ENCODE measurements at regions not wholly inside any gene's neighbourhood (a gene's known extent, or its start where the extent isn't known, plus 50 kb on each side); places are given as distances from the start of the nearest gene placed in this dataset.

DNA sequence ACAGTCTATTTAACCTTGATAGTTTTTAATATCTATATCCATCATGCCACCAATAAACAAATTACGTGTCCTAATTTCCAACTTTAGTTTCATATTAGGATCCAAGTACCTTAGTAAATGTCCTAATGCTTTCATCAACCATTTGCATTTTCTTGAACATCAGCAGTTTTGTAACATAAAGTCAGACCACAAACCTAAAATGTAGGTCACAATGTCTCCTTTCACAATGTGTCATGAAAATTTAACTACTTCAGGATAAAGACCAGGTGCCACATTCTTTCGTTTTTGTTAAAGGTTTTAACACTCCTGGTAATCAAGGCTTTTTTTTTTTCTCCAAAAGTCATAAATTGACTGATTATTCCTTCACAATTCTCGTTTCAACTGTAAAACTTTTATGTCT lies 310.7 kb upstream of the PMFBP1 start:
- no peak for TF ChIP-seq CTCF (IDR thresholded peaks at IDR 0.05; ENCODE audit: low read depth, low read length)
- no peak for TF ChIP-seq POLR2A (IDR thresholded peaks at IDR 0.05; ENCODE audit: extremely low read depth, insufficient read length)
- TF ChIP-seq MAX (IDR thresholded peaks at IDR 0.05; ENCODE audit: low read depth, low read length) = no peak
- no peak for TF ChIP-seq MYC (IDR thresholded peaks at IDR 0.05; ENCODE audit: low read depth, low read length)
- no peak for DNase-seq (ENCODE audit: low read depth)
- no peak overlapping the region for H3K4me3 ChIP-seq (ENCODE audit: low read depth, low read length)

GRCh38 chr16:72481419-72481818 lies 309.5 kb upstream of the PMFBP1 start:
- no peak for DNase-seq (ENCODE audit: low read depth)
- H3K4me3 ChIP-seq (ENCODE audit: low read depth, low read length) = no peak overlapping the region
- no peak for TF ChIP-seq POLR2A (IDR thresholded peaks at IDR 0.05; ENCODE audit: extremely low read depth, insufficient read length)

DNA sequence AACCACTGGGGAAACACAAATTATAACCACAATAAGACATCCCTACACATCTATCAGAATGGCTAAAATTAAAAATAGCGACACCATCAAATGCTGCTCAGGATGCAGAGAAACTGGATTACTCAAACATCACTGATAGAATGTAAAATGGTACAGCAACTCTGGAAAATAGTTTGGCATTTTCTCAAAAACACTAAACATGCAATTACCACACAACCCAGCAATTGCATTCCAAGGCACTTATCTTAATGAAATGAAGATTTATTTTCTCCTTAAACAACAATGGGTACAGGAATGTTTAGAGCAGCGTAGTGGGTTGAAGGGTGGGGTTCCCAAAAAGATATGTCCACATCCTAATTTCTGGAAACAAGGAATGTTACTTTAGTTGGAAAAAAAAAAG lies 309.0 kb upstream of the PMFBP1 start:
- H3K4me3 ChIP-seq (ENCODE audit: low read depth, low read length) = no peak overlapping the region
- TF ChIP-seq MYC (IDR thresholded peaks at IDR 0.05; ENCODE audit: low read depth, low read length) (no peak), MAX (IDR thresholded peaks at IDR 0.05; ENCODE audit: low read depth, low read length) (no peak), POLR2A (IDR thresholded peaks at IDR 0.05; ENCODE audit: extremely low read depth, insufficient read length) (no peak), CTCF (IDR thresholded peaks at IDR 0.05; ENCODE audit: low read depth, low read length) (no peak)
- no peak for DNase-seq (ENCODE audit: low read depth)

DNA sequence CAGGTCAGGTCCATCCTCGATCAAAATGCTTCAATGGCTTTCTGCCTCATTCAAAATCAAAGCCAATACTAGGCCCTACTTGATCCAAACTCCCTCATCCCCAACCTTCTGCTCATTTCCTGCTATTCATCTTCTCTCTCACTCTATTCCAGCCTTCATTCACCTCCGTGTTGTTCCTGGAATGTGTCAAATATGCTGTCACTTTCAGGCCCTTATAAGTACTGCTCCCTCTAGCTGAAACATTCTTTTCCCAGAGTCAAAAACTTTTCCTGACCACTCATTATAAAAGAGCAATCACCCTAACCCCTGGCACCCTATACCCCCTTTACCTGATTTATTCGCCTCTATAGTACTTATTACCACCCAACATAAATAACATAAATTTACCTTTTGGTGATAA lies 303.7 kb upstream of the PMFBP1 start:
- DNase-seq (ENCODE audit: low read depth) = no peak
- TF ChIP-seq CTCF (IDR thresholded peaks at IDR 0.05; ENCODE audit: low read depth, low read length) (no peak), MAX (IDR thresholded peaks at IDR 0.05; ENCODE audit: low read depth, low read length) (no peak), MYC (IDR thresholded peaks at IDR 0.05; ENCODE audit: low read depth, low read length) (no peak), POLR2A (IDR thresholded peaks at IDR 0.05; ENCODE audit: extremely low read depth, insufficient read length) (no peak)
- H3K4me3 ChIP-seq (ENCODE audit: low read depth, low read length) = no peak overlapping the region

GRCh38 chr16:72474501-72475123 lies 302.7 kb upstream of the PMFBP1 start:
- no peak for TF ChIP-seq MAX (IDR thresholded peaks at IDR 0.05; ENCODE audit: low read depth, low read length)
- TF ChIP-seq CTCF (IDR thresholded peaks at IDR 0.05; ENCODE audit: low read depth, low read length) = no peak
- no peak for TF ChIP-seq MYC (IDR thresholded peaks at IDR 0.05; ENCODE audit: low read depth, low read length)
- TF ChIP-seq POLR2A (IDR thresholded peaks at IDR 0.05; ENCODE audit: extremely low read depth, insufficient read length) = no peak
- peak; percentile 2 for DNase-seq (ENCODE audit: low read depth)
- no peak overlapping the region for H3K4me3 ChIP-seq (ENCODE audit: low read depth, low read length)

- TF ChIP-seq CTCF (IDR thresholded peaks at IDR 0.05; ENCODE audit: low read depth, low read length) = no peak
- no peak for TF ChIP-seq MAX (IDR thresholded peaks at IDR 0.05; ENCODE audit: low read depth, low read length)
- TF ChIP-seq POLR2A (IDR thresholded peaks at IDR 0.05; ENCODE audit: extremely low read depth, insufficient read length) = no peak
- TF ChIP-seq MYC (IDR thresholded peaks at IDR 0.05; ENCODE audit: low read depth, low read length) = no peak
- no peak for DNase-seq (ENCODE audit: low read depth)
- H3K4me3 ChIP-seq (ENCODE audit: low read depth, low read length) = no peak overlapping the region
Measured at GRCh38 chr16:72473631-72474030, 301.7 kb upstream of the PMFBP1 start.
